Chondrocyte (in vitro differentiated cells): ENCODE measurements at regions not wholly inside any gene's neighbourhood (a gene's known extent, or its start where the extent isn't known, plus 50 kb on each side); places are given as distances from the start of the nearest gene placed in this dataset.

ENCODE experiments used
- DNase-seq: peaks from one replicate; pipeline ENCODE4 v3.0.0; 2021; ENCODE audit warnings: mixed read lengths, low spot score
- H3K27ac Mint-ChIP-seq: one replicate; pipeline ENCODE4 v1.8.0; 2021; ENCODE audit warnings: mild to moderate bottlenecking, moderate library complexity, mixed read lengths; ENCODE audit not compliant: unreplicated experiment
- H3K27me3 Mint-ChIP-seq: 2 replicates; pipeline ENCODE4 v1.8.0; 2021; ENCODE audit warnings: low read depth, mixed read lengths
- H3K36me3 Mint-ChIP-seq: 2 replicates; pipeline ENCODE4 v1.8.0; 2021; ENCODE audit warnings: low read depth, mixed read lengths
- H3K4me1 Mint-ChIP-seq: 2 replicates; pipeline ENCODE4 v1.8.0; 2021; ENCODE audit warnings: low read depth, mild to moderate bottlenecking, mixed read lengths
- H3K4me3 Mint-ChIP-seq: one replicate; pipeline ENCODE4 v1.8.0; 2021; ENCODE audit warnings: mild to moderate bottlenecking, moderate library complexity, mixed read lengths; ENCODE audit not compliant: unreplicated experiment
- H3K9me3 Mint-ChIP-seq: 2 replicates; pipeline ENCODE4 v1.8.0; 2021; ENCODE audit warnings: low read depth, mixed read lengths
- CTCF ChIP-seq: fragments of 200-600 bp; sonication (generic); IDR thresholded peaks from 2 replicates; pipeline ENCODE4 v1.5.0; 2021; ENCODE audit warnings: antibody characterized with exemption, mild to moderate bottlenecking, moderate library complexity

- Mint-ChIP-seq H3K9me3 (peaks cover 30% of the 10 kb centered on the region), H3K4me3 (no peak overlapping the region), H3K4me1 (no peaks in the 10 kb centered on the region), H3K27me3 (no peaks in the 10 kb centered on the region), H3K36me3 (no peaks in the 10 kb centered on the region), H3K27ac (no peak overlapping the region)
- DNase-seq, result no peak
- peak; percentile 45 for TF ChIP-seq CTCF
Observed at GRCh38 chr12:125773033-125773640, 707.9 kb downstream of the AACS start.

- H3K9me3 Mint-ChIP-seq, result peaks cover 26% of the 10 kb centered on the region
- H3K36me3 Mint-ChIP-seq, result no peaks in the 10 kb centered on the region
- no peak overlapping the region for H3K4me3 Mint-ChIP-seq
- no peak for DNase-seq
- no peak overlapping the region for H3K27ac Mint-ChIP-seq
- no peaks in the 10 kb centered on the region for H3K27me3 Mint-ChIP-seq
- H3K4me1 Mint-ChIP-seq, result no peaks in the 10 kb centered on the region
- TF ChIP-seq CTCF, result no peak
Observed at GRCh38 chr12:125775507-125775906, 710.3 kb downstream of the AACS start.

GRCh38 chr12:125776212-125776611, 711.0 kb downstream of the AACS start:
- H3K4me3 Mint-ChIP-seq, result no peak overlapping the region
- TF ChIP-seq CTCF, result no peak
- no peaks in the 10 kb centered on the region for H3K36me3 Mint-ChIP-seq
- H3K27ac Mint-ChIP-seq, result no peak overlapping the region
- H3K9me3 Mint-ChIP-seq, result peaks cover 26% of the 10 kb centered on the region
- no peak for DNase-seq
- H3K4me1 Mint-ChIP-seq, result no peaks in the 10 kb centered on the region
- H3K27me3 Mint-ChIP-seq, result no peaks in the 10 kb centered on the region

GRCh38 chr12:125786143-125786542, 720.9 kb downstream of the AACS start:
- TF ChIP-seq CTCF, result no peak
- DNase-seq, result no peak
- Mint-ChIP-seq H3K9me3 (peaks cover 16% of the 10 kb centered on the region), H3K4me1 (peaks cover 8% of the 10 kb centered on the region), H3K4me3 (no peak overlapping the region), H3K27me3 (no peaks in the 10 kb centered on the region), H3K27ac (no peak overlapping the region), H3K36me3 (peaks cover 6% of the 10 kb centered on the region)

GRCh38 chr12:125794401-125794800, 729.2 kb downstream of the AACS start:
- DNase-seq, result no peak
- H3K9me3 Mint-ChIP-seq, result peaks cover 20% of the 10 kb centered on the region

More at GRCh38 chr12:125794401-125794800, 729.2 kb downstream of the AACS start:
- peaks cover 33% of the 10 kb centered on the region for H3K4me1 Mint-ChIP-seq
- H3K36me3 Mint-ChIP-seq, result peaks cover 6% of the 10 kb centered on the region
- H3K4me3 Mint-ChIP-seq, result no peak overlapping the region
- no peak overlapping the region for H3K27ac Mint-ChIP-seq
- no peak for TF ChIP-seq CTCF
- no peaks in the 10 kb centered on the region for H3K27me3 Mint-ChIP-seq
